ENCODE measurements at regions not wholly inside any gene's neighbourhood (a gene's known extent, or its start where the extent isn't known, plus 50 kb on each side); places are given as distances from the start of the nearest gene placed in this dataset.
"Not testable (repeated sequence)": the region's sequence is repeated elsewhere in the genome, so short reads cannot be mapped to it uniquely, and the experiment has no call there.

GRCh38 chr3:128549283-128550112, 56.5 kb upstream of the GATA2 start:
- no peak for DNase-seq (ENCODE audit: low spot score)

- DNase-seq (ENCODE audit: low spot score) = no peak
Observed at GRCh38 chr3:128548426-128549282, 55.7 kb upstream of the GATA2 start.

GRCh38 chr3:128548021-128548420, 55.0 kb upstream of the GATA2 start:
- no peak for DNase-seq (ENCODE audit: low spot score)

GRCh38 chr3:128547368-128547987, 54.5 kb upstream of the GATA2 start:
- no peak for DNase-seq (ENCODE audit: low spot score)

GRCh38 chr3:128546646-128547045, 53.6 kb upstream of the GATA2 start:
- no peak for DNase-seq (ENCODE audit: low spot score)

GRCh38 chr3:128545120-128545752, 52.2 kb upstream of the GATA2 start:
- no peak for DNase-seq (ENCODE audit: low spot score)

- no peak for DNase-seq (ENCODE audit: low spot score)
Observed at GRCh38 chr3:128544190-128544589, 51.2 kb upstream of the GATA2 start.

GRCh38 chr3:128543570-128544174, 50.7 kb upstream of the GATA2 start:
- not testable (repeated sequence) for DNase-seq (ENCODE audit: low spot score)
